K562 (cell line): ENCODE measurements at regions not wholly inside any gene's neighbourhood (a gene's known extent, or its start where the extent isn't known, plus 50 kb on each side); places are given as distances from the start of the nearest gene placed in this dataset.
A peak's percentile ranks its signal among the peaks of the same experiment; 100 is the strongest.

Experiments used
- ATAC-seq: fragments of 200-7000 bp; cut with Tn5 transposase; 3 replicates; pipeline ENCODE4 v1.9.1; 2020; ENCODE audit warnings: moderate library complexity
- BruUV-seq: library from RNA; stranded (reverse); fragments of 400-500 nt; replicated peaks from 2 replicates; lab custom pipeline; 2021; lab: Mats Ljungman, UMichigan
- CTCF ChIA-PET: fragments of 300-600 bp; formaldehyde crosslinking; extraction: SDS; loops from one replicate; lab custom pipeline; 2021; ENCODE audit warnings: low intra/inter-chr PET ratio; lab: Yijun Ruan, JAX
- POLR2A ChIA-PET: fragments of 300-600, 350-650 bp; sonication (Branson Sonifier 250); formaldehyde crosslinking; extraction: SDS; loops from one replicate; lab custom pipeline; 2021; ENCODE audit warnings: antibody characterized with exemption, inconsistent platforms; lab: Yijun Ruan, JAX
- DNase-seq, 4 experiments: peaks; one replicate each; pipeline versions ENCODE4 v3.0.0 to v3.0.0-alpha.2; 2011 to 2018; ENCODE audit warnings: low spot score in 3 of 4, mixed read lengths in 3 of 4; ENCODE audit errors: extremely low read depth in 1 of 4
- FAIRE-seq: peaks from 2 replicates; lab custom pipeline; 2011; peaks lifted over from hg19 to GRCh38; lab: Jason Lieb, UNC
- H2AFZ ChIP-seq: 2 replicates; pipeline ENCODE4 v1.6.0; 2011; ENCODE audit warnings: low read depth, low read length, control low read depth, inconsistent platforms
- H3K27ac ChIP-seq: fragments of 200-600 bp; 3 replicates; pipeline ENCODE4 v1.8.0; 2011; ENCODE audit warnings: low read depth, mild to moderate bottlenecking, control low read depth, inconsistent platforms, low read length, moderate library complexity, mixed read lengths; ENCODE audit errors: extremely low read depth
- H3K27me3 ChIP-seq, 2 experiments: fragments of 300-600 bp in 1 of 2; 2 replicates in 1 of 2; 3 replicates in 1 of 2; pipeline versions ENCODE4 v1.6.0 to v1.8.0; 2011; ENCODE audit warnings: inconsistent platforms in 2 of 2, low read length in 2 of 2, mild to moderate bottlenecking in 1 of 2, mixed read lengths in 1 of 2, moderate library complexity in 1 of 2; ENCODE audit not compliant: control insufficient read depth in 2 of 2, insufficient read depth in 2 of 2
- H3K36me3 ChIP-seq: fragments of 300-600 bp; 3 replicates; pipeline ENCODE4 v1.8.0; 2011; ENCODE audit warnings: mild to moderate bottlenecking, low read length, inconsistent platforms; ENCODE audit not compliant: control insufficient read depth, insufficient read depth
- H3K4me1 ChIP-seq, 2 experiments: fragments of 200-600 bp in 1 of 2; replicated peaks in 1 of 2; 2 replicates in 1 of 2; 3 replicates in 1 of 2; pipeline versions ENCODE4 v1.5.1 to v1.8.0; 2011; ENCODE audit warnings: inconsistent platforms in 2 of 2, low read length in 2 of 2, mild to moderate bottlenecking in 1 of 2, mixed read lengths in 1 of 2, moderate library complexity in 1 of 2; ENCODE audit not compliant: control insufficient read depth in 2 of 2, insufficient read depth in 2 of 2
- H3K4me2 ChIP-seq: 2 replicates; pipeline ENCODE4 v1.6.1; 2011; ENCODE audit warnings: low read length, control low read depth, inconsistent platforms, mixed read lengths; ENCODE audit not compliant: insufficient read depth
- H3K4me3 ChIP-seq: fragments of 200-600 bp; sonication (generic), shearing (Covaris generic); 2 replicates; pipeline ENCODE4 v1.5.1; 2016; ENCODE audit warnings: control low read depth, inconsistent platforms
- H3K79me2 ChIP-seq: fragments of 200-600 bp; 3 replicates; pipeline ENCODE4 v1.8.0; 2011; ENCODE audit warnings: low read length, inconsistent platforms; ENCODE audit not compliant: control insufficient read depth, insufficient read depth
- H3K9ac ChIP-seq, 2 experiments: 2 replicates each; pipeline versions ENCODE4 v1.6.0 to v1.6.1; 2011; ENCODE audit warnings: low read depth in 2 of 2, low read length in 2 of 2, control low read depth in 1 of 2, inconsistent platforms in 1 of 2, mild to moderate bottlenecking in 1 of 2, mixed read lengths in 1 of 2; ENCODE audit not compliant: insufficient read depth in 1 of 2
- H3K9me1 ChIP-seq: one replicate; pipeline ENCODE4 v1.6.0; 2011; ENCODE audit warnings: inconsistent platforms, mild to moderate bottlenecking, low read length, moderate library complexity; ENCODE audit not compliant: control insufficient read depth, insufficient read depth
- H3K9me3 ChIP-seq: replicated peaks from 2 replicates; pipeline ENCODE4 v1.5.1; 2011; ENCODE audit warnings: low read depth, low read length, inconsistent platforms; ENCODE audit not compliant: control insufficient read depth, insufficient read depth
- H4K20me1 ChIP-seq: replicated peaks from 2 replicates; pipeline ENCODE4 v1.6.1; 2011; ENCODE audit warnings: low read length, inconsistent platforms, mixed read lengths; ENCODE audit not compliant: control insufficient read depth, insufficient read depth
- ATF6 ChIP-seq: sonication (generic); formaldehyde crosslinking; IDR thresholded peaks from 2 replicates; pipeline ENCODE4 v1.4.0; 2020; ENCODE audit warnings: mild to moderate bottlenecking, missing genetic modification reagents
- ETS2 ChIP-seq: IDR thresholded peaks from 2 replicates; pipeline ENCODE4 v1.6.1; 2016; ENCODE audit warnings: borderline replicate concordance, missing genetic modification characterization, mild to moderate bottlenecking, moderate library complexity, missing compliant biosample characterization; ENCODE audit not compliant: poor library complexity, severe bottlenecking
- NR2C1 ChIP-seq, 2 experiments: fragments of 450-650 bp; IDR thresholded peaks; 2 replicates each; pipeline ENCODE4 v1.6.1; 2017; ENCODE audit warnings: mild to moderate bottlenecking in 2 of 2, antibody characterized with exemption in 1 of 2, inconsistent platforms in 1 of 2, missing compliant biosample characterization in 1 of 2, missing genetic modification characterization in 1 of 2
- RBFOX2 ChIP-seq: fragments of 200-400 bp; formaldehyde crosslinking; IDR thresholded peaks from 2 replicates; pipeline ENCODE4 v1.6.1; 2017; ENCODE audit warnings: low read depth, mild to moderate bottlenecking, low read length, moderate library complexity
- ZBTB12 ChIP-seq: fragments of 250-450 bp; sonication (Bioruptor Pico); IDR thresholded peaks from 2 replicates; pipeline ENCODE4 v1.4.0; 2020
- ZNF3 ChIP-seq: fragments of 250-450 bp; sonication (Bioruptor Pico); IDR thresholded peaks from 2 replicates; pipeline ENCODE4 v1.5.0; 2021; ENCODE audit warnings: mild to moderate bottlenecking, moderate library complexity
- ZNF764 ChIP-seq: fragments of 250-450 bp; sonication (Bioruptor Pico); IDR thresholded peaks from 2 replicates; pipeline ENCODE4 v1.4.0; 2020; ENCODE audit warnings: low read depth, mild to moderate bottlenecking, moderate library complexity
- WGBS: fragments of 100-300 bp; shearing (Covaris generic); methylation state at CpG from one replicate; pipeline ENCODE4 v1.1.6; 2016; ENCODE audit warnings: low coverage, mixed read lengths; ENCODE audit not compliant: insufficient coverage; ENCODE audit errors: missing lambda C conversion rate; 5-methylcytosine and 5-hydroxymethylcytosine counted together
- in situ Hi-C: fragments of 300-500 bp; cut with MboI; formaldehyde crosslinking; loops from 4 replicates; pipeline ENCODE4 v1.15.0; 2018; ENCODE audit warnings: inconsistent platforms, mixed read lengths
- intact Hi-C: fragments of 100-400 bp; cut with micrococcal nuclease; formaldehyde crosslinking; loops from 2 replicates; pipeline ENCODE4 v1.14.2; 2022

- TF ChIP-seq ZNF764 (no peak), RBFOX2 (no peak), ETS2 (no peak), ZNF3 (CRISPR knock-in tag) (no peak)
- TF ChIP-seq, all 486 proteins: peak for 0
Measured at GRCh38 chr7:438361-438760, 81.3 kb downstream of the PDGFA start (continued).

DNA sequence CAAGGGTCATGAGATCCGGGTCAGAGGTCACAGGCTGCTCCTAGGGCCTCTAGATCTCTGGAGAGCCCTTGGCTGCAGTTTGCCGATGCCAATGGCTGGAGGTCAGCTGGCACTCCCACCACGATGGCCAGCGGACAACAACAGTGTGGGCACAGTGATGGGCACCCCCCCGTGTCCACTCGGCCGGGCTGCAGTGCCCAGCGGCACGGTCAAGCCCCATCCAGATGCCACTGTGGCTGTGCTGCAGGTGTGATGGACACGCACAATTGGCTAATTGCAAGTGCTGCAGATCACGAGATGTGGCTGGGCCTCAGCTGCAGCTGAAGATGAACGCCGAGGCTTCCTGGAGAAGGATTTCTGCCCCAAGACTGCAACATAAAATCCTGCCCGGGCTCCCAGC lies 80.7 kb downstream of the PDGFA start:
- Histone ChIP-seq H3K79me2 (no peaks in the 10 kb centered on the region), H3K27ac (no peak overlapping the region), H3K4me3 (no peak overlapping the region), H3K9ac (no peak overlapping the region), H3K36me3 (no peaks in the 10 kb centered on the region), H2AFZ (no peak overlapping the region), H3K4me2 (no peak overlapping the region), H3K27me3 (peaks cover 16 to 56% of the 10 kb centered on the region in 2 experiments; a peak in 4 of 5 replicates), H3K4me1 (peaks cover 0 to 45% of the 10 kb centered on the region in 2 experiments; a peak in 2 of 5 replicates), H4K20me1 (0 out of 2 replicates have a peak, but pooled peaks cover under 1% of the 10 kb centered on the region), H3K9me3 (no peaks in the 10 kb centered on the region), H3K9me1 (no peaks in the 10 kb centered on the region)
- DNase-seq, result no peak
- no peak for ATAC-seq
- POLR2A ChIA-PET, result no interaction called here
- no peak for FAIRE-seq
- CTCF ChIA-PET, result no interaction called here
- intact Hi-C loops (no loop called here), in situ Hi-C loops (no loop called here)
- 24% methylated on average over 13 of the region's 14 CpGs for WGBS
- no TSS peak for BruUV-seq
- no peak for TF ChIP-seq ZBTB12 (CRISPR knock-in tag)
- TF ChIP-seq NR2C1 (IDR thresholded peaks at IDR 0.05), result no peak; the same call in 1 of the 2 replicates
- 0 out of 2 replicates have a peak, but pooled peaks have one; percentile 1 for TF ChIP-seq NR2C1 (tag; IDR thresholded peaks at IDR 0.05)
- no peak for TF ChIP-seq ATF6 (CRISPR knock-in tag)
